GM12892 (cell line): ENCODE measurements at regions not wholly inside any gene's neighbourhood (a gene's known extent, or its start where the extent isn't known, plus 50 kb on each side); places are given as distances from the start of the nearest gene placed in this dataset.

Experiments used
- POLR2A ChIP-seq: IDR thresholded peaks from 2 replicates; pipeline ENCODE4 v1.6.1; 2011; ENCODE audit warnings: low read depth, low read length, control low read depth
- POLR2AphosphoS5 ChIP-seq: IDR thresholded peaks from 2 replicates; pipeline ENCODE4 v1.6.1; 2011; ENCODE audit warnings: low read depth, low read length, control low read depth
- TAF1 ChIP-seq: IDR thresholded peaks from 2 replicates; pipeline ENCODE4 v1.6.1; 2011; ENCODE audit warnings: low read depth, mild to moderate bottlenecking, control low read depth, low read length, borderline replicate concordance

DNA sequence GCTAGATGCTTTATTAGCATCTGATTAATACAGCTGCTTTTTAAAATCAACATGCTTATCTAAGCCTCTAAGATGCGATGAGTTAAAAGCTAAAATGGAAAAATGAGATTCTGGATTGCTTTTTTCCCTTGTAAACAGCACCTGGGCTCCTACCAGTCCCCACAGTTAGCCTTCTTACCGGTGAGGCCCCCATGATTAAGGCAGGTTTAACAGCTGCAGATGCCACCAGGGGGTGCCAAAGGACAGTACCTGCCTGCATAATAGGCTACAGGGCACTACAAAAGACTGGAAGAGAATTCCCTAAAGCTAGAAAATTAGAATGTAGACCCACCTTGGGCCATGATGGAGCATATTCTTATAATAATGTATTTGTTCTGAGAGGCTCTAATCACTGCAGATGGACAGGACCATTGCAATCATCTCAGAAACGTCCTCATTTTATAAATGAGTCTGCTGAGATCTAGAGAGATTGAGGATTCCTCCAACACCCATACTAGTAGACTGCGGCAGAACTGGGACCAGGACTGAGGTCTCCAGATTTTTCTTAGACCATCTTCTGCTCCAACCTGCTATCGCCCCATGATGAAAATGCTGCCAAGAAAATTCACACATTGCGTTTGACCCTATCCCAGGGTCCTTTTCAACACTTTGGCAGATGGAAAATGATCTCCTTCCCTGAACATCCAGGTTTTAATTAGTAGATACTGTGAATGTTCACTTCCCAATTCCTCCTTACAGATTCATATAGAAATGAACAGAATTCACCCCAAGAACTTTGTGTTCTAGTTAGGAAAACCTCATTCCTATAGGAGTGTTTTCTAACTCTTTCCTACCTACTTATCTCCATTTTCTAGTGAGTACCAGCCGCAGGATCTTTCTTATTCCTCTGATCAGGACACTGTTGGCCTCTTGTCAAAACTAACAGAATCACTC, 148.8 kb downstream of the RPS12 start:
- TF ChIP-seq TAF1 (no peak), POLR2A (no peak), POLR2AphosphoS5 (no peak)
